ENCODE measurements at regions not wholly inside any gene's neighbourhood (a gene's known extent, or its start where the extent isn't known, plus 50 kb on each side); places are given as distances from the start of the nearest gene placed in this dataset.

DNA sequence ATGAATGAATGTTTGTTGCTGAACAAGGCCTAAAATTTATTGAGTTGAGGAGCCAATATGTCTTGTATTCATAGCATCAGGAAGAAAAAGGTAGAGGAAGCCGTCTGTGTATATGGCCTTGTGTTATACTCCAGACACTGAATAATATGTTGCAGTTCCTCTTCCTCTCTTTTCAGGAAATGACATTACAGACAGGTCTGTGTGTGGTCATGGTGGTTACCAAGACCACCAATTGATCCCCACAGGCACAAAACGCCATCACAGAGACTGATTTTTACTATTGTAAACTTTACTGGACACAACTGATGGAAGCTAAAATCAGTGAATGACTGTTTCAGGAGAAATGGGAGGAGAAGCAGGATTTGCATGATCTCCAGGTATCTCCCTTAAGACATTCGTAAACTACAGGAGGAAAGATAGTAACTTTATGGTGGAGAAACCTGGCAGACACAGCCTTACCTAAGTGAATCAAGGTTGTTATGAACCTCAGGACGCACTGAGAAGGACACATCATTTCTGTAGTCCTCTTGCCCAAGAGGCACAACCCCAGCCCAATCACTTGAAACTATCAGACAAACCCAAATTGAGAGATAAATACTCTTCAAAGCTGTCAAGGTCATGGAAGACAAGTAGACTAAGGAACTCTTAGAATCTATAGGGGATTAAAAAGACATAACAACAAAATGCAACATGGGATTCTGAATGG is 334.1 kb upstream of the RGS6 start:
- DNase-seq (ENCODE audit: low read depth in 2 of 2): no peak

DNA sequence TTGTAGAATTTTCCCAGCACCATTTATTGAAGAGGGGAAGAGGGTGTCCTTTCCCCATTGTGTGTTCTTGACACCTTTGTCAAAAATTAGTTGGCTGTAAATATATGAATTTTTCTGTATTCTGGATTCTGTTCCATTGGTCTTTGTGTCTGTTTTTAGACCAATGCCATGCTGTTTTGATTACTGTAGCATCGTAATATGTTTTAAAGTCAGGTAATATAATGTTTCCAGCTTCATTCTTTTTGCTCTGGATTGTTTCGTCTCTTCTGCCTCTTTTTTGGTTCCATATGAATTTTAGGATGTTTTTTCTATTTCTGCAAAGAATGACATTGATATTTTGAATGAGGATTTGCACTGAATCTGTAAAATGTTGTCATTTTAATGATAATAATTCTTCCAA is 331.9 kb upstream of the RGS6 start:
- no peak for DNase-seq (ENCODE audit: low read depth in 2 of 2)

DNA sequence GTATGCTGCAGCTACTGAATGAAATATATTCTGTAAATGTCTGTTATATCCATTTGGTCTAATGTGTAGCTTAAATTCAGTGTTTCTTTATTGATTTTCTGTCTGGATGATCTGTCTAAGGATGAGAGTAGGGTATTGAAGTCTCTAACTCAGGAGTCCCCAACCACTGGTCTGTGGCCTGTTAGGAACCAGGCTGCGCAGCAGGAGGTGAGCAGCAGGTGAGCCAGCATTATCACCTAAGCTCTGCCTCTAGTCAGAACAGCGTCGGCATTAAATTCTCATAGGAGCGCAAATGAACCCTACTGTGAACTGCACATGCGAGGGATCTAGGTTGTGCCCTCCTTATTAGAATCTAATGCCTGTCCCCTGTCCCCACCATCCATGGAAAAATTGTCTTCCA is 329.7 kb upstream of the RGS6 start:
- DNase-seq (ENCODE audit: low read depth in 2 of 2): no peak

DNA sequence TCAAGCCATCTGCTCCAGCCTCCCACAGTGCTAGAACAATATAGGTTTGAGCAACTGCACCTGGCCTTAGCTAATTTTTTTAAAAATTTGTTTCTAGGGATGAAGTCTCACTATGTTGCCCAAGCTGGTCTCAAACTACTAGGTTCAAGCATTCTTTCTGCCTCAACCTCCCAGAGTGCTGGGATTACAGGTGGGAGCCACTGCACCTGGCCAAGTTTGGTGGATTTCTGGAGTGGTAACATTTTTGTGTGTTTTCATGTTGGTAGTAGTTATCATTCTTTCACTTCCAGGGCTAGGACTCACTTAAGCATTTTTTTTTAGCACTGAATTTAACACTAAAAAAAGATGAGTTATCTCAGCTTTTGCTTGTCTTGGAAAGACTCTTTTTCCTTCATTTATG is 328.0 kb upstream of the RGS6 start:
- no peak for DNase-seq (ENCODE audit: low read depth in 2 of 2)

DNA sequence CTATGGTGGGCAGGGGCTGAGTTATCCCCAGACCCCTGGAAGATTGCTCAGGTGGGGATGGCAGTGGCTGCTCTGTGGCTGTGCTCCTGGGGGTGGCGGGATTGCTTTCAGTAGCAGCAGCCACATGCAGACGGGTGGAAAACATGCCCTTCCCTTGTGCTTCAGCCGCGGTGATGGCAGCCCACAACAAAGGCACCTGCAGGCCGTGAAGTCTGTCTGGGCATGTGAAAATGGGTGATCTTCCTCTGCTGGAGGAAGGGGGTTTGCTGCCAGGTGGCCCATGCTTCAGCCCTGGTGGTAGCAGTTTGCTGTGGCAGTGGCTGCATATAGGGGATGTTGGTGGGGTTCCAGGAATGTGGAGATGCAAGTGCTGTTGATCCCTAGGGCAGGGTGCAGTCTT is 326.2 kb upstream of the RGS6 start:
- DNase-seq (ENCODE audit: low read depth in 2 of 2): no peak

DNA sequence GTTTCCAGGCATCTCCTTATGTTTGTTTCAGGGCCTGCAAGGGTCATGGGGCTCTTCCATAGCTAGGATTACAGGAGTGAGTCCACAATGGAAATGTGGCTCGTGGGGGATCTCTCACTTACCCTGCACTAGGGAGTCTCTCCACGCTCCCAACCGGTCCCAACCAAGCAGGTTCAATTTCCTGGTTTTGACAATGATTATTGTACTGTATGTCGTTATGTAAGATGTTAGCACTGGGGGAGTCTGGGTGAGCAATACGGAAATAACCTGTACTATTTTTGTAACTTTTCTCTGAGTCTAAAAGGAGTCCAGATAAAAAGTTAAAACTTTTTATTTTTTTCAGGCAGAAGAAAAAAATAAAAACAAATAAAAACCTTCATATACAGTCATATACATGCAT is 325.7 kb upstream of the RGS6 start:
- DNase-seq (ENCODE audit: low read depth in 2 of 2): no peak

DNA sequence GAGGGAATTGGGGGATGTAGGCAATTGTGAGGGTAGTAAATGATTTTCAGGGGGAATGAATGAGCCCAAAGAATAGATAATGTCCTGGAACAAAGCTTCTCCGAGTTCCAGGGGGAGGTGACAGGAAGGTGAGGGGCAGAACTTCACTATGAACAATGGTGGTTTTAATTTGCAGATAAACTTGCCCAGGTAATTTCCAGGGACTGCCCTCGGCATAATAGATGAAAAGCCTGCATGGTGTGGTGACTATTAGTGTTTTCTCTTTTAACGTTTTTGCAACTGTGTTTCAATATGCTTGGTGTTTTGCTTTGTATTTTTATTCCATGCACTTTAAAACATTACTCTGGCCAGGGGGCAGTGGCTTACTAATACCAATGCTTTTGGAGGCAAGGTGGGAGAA is 325.2 kb upstream of the RGS6 start:
- DNase-seq (ENCODE audit: low read depth in 2 of 2): no peak

DNA sequence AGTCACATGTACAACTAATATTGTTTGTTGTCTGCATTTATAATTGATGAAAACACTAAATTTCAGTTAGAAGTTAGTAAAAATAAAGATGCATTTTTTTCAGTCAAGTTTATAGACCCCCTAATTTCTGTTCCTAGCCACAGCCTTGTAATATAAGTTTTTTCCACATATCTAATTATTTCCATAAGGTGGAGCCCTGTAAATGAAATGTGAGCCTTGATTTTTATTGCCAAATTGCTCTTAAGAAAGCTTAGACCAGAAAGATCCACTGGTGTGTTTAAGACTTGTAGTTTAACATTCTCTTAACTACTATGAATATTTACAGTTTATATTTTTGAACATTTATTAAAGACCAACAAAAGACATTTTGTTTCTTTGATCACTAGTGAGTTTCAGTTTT is 322.1 kb upstream of the RGS6 start:
- no peak for DNase-seq (ENCODE audit: low read depth in 2 of 2)

DNA sequence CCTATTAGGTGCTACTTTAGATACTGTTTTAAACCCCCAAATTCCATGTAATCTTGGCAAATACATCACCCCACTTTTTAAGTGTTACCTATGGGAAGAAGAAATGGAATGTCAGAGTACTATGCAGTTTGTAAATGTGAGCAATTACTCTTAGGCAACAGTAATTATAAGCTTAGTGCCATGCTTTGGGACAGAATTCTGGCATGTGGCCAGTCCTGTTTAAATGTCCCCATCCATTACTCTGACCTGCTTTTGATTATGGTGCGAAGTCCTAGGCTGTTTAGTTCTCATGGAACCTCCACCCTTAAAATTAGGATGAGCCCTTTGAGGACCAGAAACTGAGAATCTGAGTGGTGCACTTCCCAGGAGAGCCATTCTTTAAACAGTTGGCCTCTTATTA is 321.4 kb upstream of the RGS6 start:
- DNase-seq (ENCODE audit: low read depth in 2 of 2): no peak

DNA sequence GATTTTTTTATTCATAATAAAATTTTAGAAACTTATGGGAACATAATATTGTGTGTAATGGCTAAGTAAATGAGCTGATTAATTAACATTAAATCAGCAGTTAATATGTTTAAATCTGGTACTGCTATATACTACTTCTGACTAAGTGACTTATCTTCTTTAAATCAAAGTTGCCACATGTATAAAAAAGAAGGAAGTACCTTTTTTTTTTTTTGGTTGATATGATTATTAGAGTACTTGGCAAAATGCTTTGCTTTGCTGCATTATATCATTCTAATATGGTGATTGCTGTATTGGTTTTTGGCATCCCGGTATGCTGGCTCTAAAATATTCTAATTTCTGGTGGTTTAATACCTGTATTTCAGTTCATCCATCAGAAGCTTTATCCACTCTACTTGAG is 319.1 kb upstream of the RGS6 start:
- no peak for DNase-seq (ENCODE audit: low read depth in 2 of 2)

DNA sequence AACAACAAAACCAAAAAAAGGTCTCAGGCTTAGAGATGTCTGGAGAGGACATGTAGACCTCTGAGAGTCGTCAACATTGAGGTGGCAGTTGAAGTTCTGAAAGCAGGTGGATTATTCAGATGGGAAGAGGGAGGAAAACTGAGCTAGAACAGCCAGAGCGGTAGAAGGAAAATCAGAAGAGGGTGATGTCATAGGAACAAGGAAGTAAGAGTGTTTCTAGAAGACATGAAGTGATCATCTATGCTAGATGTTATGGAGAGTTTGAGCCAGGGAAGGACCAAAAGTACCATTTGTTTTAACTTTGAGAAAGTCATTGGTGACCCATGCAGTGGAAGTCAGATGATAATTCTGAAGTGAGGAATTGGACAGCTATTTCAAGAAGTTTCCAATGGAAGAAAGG is 316.2 kb upstream of the RGS6 start:
- no peak for DNase-seq (ENCODE audit: low read depth in 2 of 2)

DNA sequence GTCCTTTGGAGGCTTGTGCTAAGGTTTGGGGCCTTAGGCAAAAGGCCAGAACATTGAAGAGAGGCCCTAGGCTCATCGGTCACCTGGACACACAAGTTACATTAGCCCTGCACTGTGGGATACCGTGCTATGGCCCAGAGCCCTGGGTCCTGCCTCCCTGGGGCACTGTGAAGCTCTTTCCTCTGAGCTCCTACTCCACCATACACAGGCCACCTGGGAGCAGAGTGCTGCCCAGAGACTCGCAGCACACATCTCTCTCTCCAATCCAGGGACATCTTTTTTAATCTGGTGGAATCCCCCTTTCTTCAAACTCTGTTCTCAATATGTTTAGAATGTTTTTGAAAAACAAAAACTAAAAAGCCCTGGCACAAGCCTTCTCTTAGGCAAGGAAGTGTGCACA is 314.2 kb upstream of the RGS6 start:
- no peak for DNase-seq (ENCODE audit: low read depth in 2 of 2)

DNA sequence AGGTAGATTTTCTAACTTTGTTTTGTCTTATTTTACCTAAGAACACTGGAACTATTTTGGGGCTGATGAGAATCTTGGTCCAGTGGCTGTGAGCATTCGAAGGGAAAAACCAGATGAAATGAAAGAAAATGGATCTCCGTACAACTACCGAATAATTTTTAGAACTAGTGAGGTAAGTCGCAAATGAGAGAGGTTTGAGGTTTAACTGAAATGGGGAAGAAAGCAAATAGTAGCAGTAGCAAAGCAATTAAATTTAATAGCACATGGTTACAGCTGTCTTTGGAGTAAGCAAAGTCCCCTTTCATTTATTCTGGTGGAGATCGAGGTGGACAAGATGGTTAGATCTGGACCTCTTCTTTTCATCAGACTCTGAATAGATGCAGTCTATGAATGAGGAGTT is 313.5 kb upstream of the RGS6 start:
- DNase-seq (ENCODE audit: low read depth in 2 of 2): no peak

DNA sequence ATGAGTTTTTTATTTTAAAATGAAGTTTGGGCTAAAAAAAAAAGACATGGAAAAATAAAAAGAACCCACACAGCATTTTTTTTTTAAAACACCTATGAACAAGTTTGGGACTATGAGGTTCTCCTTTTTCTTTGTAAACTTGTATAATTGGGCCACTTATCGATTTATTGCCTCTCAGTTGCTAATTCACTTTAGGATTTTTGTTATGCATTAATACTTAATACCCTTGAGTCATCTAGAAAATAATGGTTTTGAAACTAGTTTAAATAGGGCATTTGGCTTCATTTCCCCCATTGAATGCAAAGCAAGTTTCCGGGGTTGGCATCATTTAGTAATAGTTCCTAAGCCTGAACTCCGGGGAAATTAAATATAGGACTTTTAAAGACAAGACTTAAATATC is 312.8 kb upstream of the RGS6 start:
- DNase-seq (ENCODE audit: low read depth in 2 of 2): no peak

DNA sequence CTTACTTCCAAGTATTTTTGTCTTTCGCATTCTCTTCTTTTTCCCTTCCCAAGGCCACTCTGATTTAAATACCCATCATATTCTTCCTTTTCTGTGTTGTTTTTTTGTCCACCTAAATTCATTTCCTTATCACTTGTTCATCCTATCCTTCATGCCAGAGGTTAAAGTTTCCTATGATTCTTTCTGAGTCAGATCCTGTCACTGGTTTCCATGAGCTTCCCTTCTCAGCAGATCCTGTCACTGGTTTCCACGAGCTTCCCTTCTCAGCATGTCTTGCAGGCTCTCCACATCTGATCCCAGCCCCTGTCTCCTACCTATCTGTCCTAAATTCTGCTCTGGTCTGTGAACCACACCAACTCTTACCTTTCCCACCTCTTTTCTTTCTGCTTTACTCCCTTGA is 311.8 kb upstream of the RGS6 start:
- no peak for DNase-seq (ENCODE audit: low read depth in 2 of 2)

DNA sequence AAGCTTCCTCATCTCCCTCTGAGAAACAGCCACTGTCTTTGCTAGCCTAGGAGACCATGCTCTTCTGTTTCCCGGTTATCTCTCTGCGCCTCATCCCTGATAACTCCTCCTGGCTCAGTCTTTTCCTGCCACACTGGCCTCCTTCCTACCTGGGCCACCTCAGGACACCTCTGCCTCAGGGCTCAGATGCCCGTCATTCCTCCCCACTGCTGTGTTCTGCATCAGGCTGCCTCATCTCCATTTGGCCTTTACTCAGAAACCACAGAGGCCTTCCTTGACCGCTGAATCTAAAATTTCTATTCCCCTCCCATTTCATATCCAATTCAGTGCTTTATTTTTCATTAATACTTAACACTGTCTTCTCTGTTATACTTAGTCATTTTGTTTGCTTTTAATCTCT is 311.0 kb upstream of the RGS6 start:
- DNase-seq (ENCODE audit: low read depth in 2 of 2): no peak

DNA sequence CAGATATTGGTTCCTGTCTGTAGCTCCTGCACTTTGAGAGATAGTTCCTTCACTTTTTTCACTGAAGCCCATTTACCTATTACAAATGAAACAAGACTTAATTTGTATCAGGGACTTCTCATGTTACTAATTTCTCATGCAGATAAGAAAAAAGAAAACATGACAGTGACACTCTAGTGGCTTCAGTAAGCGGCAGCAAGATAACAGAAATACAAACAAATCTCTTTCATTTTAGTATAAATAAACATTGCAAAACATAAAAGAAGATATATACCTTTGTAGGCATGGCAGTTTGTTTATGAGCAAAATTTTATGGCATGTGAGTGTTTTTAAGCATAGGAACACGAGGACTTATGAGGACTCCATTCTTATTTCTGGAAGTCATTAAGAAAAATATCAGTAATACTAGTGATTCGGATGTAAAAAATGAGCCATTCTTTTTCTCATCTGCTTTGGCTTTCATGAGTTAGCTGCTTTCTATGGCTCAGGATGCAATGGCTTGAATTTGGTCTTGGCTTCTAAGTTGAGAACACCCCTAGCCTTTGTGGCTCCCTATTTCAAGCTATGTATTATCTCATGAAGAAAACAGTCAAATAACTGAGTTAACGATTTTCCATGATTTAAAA is 310.1 kb upstream of the RGS6 start:
- no peak for DNase-seq (ENCODE audit: low read depth in 2 of 2)

DNA sequence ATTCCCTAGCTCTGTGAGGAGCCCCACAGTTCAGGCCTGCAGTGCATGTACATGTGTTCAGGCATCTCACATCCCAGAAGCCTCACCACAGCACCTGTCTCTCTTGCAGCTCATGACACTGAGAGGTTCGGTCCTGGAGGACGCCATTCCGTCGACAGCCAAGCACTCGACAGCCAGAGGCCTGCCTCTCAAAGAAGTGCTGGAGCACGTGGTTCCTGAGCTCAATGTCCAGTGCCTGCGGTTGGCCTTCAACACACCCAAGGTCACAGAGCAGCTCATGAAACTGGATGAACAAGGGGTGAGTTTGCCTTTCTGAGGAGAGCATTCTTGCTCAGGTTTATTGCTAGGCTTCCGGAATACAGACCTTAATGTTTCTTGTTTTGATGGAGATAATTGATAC is 308.3 kb upstream of the RGS6 start:
- DNase-seq (ENCODE audit: low read depth in 2 of 2): no peak

DNA sequence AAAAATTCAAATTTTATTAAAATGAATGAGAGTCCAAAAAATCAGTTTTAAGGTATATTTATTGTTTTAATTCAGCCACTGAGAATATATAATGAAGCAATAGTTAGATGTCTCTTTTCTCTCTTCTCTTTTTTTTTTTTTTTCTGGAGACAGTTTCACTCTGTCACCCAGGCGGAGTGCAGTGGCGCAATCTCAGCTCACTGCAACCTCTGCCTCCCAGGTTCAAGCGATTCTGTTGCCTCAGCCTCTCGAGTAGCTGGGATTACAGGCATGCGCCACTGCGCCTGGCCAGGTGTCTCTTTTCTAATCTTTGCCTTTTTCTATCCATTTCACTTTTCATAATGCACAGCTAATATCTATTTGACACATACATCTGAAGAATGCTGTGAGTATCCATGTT is 307.1 kb upstream of the RGS6 start:
- DNase-seq (ENCODE audit: low read depth in 2 of 2): no peak

DNA sequence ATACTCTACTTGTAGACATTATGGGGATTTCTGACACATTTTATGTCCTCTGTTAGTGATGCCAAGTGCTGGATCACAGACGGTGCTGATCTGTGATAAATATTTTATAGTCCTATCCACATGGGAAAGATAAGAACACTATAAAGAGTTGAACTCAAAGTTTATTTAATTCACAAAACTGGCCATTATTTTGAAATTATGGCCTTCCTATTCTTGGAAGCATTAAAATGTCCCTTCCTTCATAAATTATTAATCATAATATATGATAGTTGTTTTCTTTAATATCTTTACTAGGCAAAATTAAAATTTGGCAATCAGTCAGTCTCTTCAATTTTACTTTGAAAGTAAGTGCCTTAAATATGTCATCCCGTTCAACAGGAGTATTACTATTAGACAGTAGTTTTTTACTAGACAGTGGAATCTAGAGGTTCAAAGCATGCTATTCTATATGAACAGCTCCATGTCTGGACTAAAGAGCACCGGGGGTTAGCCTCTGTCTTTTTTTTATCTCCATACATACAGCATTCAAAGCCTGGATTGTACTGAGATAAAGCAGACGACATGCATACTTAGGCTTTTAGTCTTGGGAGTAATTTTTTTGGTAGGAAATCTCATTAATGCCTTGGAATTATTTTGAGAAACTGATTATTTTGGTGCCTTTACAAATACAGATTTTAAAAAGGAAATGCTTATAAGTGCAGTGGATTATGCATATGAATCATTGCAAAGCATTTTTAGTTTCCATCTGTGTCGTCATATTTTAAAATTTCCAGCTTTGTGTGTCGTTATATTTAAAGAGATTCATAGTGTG is 306.1 kb upstream of the RGS6 start:
- DNase-seq (ENCODE audit: low read depth in 2 of 2): no peak

DNA sequence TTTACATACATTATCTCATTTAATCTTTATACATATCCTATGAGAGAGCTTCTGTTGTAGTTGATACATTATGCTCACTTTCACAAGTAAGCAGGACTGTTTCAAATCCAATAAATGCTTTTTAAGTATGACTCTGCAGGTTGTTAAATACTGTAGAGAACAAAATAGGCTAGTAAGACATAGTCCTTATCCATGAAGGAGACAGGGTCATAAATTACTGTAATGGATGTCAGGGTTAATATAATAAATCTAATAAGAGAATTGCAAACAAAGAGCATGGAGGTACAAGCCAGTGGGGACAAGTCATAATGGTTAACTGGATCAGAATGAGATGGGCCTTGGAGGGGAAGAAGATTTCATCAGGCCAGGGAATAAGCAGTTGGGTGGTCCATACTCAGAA is 303.8 kb upstream of the RGS6 start:
- no peak for DNase-seq (ENCODE audit: low read depth in 2 of 2)

DNA sequence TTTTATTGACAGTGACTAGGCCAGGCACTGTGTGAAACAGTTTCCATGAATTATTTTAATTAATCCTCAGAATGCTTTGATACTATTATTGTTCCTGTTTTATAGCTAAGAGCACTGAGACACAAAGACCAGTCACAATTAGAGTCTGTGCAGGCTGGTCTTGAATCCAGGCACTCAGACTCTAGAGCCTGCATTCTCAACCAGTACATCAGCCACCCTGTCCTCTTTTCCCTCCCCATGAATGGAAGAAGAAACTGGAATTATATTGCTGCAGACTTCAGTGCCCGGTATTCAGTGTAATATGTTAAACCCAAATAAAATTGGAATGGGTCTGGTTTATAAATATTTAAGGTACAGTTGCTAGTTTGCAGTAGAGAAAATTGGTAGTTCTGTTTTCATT is 303.0 kb upstream of the RGS6 start:
- no peak for DNase-seq (ENCODE audit: low read depth in 2 of 2)

DNA sequence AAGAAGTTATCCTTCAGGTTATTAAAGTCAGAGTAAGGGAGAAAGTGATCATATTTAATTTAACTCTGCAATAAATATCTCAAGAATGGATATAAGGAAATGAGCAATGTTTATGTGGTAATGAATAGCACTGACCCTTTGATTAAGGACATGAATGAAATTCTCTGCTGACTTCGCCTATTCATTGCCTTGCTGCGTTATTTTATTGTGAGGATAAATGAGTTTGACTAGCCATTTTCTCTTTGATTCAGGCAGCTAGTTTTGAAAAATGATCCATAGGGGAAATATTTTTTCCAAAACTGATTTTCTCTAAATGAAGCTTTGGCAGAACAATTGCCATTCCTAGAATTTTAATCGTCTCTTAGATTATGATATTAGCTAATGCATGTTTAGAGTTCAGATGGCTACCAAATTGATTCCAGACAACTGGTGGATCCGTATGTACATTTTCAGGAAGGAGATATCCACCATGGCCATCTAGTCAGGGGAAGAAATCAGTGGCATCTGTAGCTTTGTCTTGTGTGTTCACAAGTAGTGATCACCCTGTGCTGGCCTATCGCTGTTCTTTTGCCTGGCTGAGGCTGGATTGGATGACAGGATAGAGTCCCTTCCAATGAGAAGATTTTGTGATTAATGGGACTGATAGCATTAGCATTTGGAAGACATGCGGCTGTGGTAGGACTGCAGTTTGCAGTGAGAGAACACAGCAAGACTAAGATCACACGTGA is 302.3 kb upstream of the RGS6 start:
- DNase-seq (ENCODE audit: low read depth in 2 of 2): no peak

Data from stimulated activated CD4-positive, alpha-beta T cell treated with anti-CD3 and anti-CD28 coated beads, Interleukin-4, amount 100 ng/mL, for 48 hours (primary cell).